Central memory CD8-positive, alpha-beta T cell (primary cell): ENCODE measurements at regions not wholly inside any gene's neighbourhood (a gene's known extent, or its start where the extent isn't known, plus 50 kb on each side); places are given as distances from the start of the nearest gene placed in this dataset.

Experiments
- ATAC-seq: fragments of 150-1000 bp; cut with Tn5 transposase; replicated peaks from 2 replicates; pipeline ENCODE4 v1.10.0; 2022; ENCODE audit warnings: mild to moderate bottlenecking, moderate FRiP score, moderate number of reproducible peaks; ENCODE audit not compliant: poor library complexity, severe bottlenecking; ENCODE audit errors: extremely low read depth
- DNase-seq, 2 donors: peaks; one replicate each; pipeline ENCODE4 v3.0.0; 2021; ENCODE audit warnings: low spot score in 2 of 2
- H3K27ac Mint-ChIP-seq: one replicate; pipeline ENCODE4 v1.8.0; 2022; ENCODE audit warnings: low read depth, mild to moderate bottlenecking, moderate library complexity, mixed read lengths
- H3K27me3 Mint-ChIP-seq: one replicate; pipeline ENCODE4 v1.8.0; 2022; ENCODE audit warnings: mixed read lengths
- H3K36me3 Mint-ChIP-seq: one replicate; pipeline ENCODE4 v1.8.0; 2022; ENCODE audit warnings: mild to moderate bottlenecking, moderate library complexity, mixed read lengths; ENCODE audit not compliant: insufficient read depth
- H3K4me1 Mint-ChIP-seq: one replicate; pipeline ENCODE4 v1.8.0; 2022; ENCODE audit warnings: mixed read lengths
- H3K4me3 Mint-ChIP-seq: one replicate; pipeline ENCODE4 v1.8.0; 2022; ENCODE audit warnings: mild to moderate bottlenecking, moderate library complexity, mixed read lengths
- H3K9me3 Mint-ChIP-seq: one replicate; pipeline ENCODE4 v1.8.0; 2022; ENCODE audit warnings: mixed read lengths

GRCh38 chr3:86578071-86578470 is 412.9 kb downstream of the VGLL3 start:
- ATAC-seq (no peak), DNase-seq (no peak)
- H3K4me3 Mint-ChIP-seq = no peak overlapping the region
- no peak overlapping the region for H3K27ac Mint-ChIP-seq
- no peaks in the 10 kb centered on the region for H3K27me3 Mint-ChIP-seq
- H3K36me3 Mint-ChIP-seq = no peaks in the 10 kb centered on the region
- peaks cover 36% of the 10 kb centered on the region for H3K9me3 Mint-ChIP-seq
- H3K4me1 Mint-ChIP-seq = no peaks in the 10 kb centered on the region

DNA sequence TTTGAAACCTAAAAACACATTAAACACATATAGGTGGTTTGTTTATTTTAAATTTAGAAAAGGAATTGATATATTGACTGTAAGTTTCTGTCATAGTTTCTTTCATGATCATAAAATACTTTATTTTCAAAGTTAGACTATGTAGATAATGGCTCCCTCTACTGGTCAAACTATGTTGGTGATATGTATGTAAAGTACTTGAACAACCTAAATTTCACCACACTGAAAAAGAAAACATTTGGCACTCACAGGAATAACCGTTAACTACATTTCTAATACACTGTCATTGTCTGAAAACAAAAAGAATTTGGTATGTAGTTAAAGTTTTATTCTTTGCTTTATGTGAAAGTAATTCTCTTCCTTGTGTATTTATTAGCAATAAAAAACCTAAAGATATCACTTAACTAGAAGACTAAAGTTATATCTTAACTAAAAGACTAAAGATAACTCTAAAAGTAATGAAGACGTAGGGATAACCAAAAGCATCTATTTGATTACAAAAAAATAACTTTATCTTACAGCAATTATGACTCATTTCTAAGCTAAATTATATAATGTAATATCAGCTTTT is 427.5 kb downstream of the VGLL3 start:
- ATAC-seq = no peak
- H3K4me1 Mint-ChIP-seq = no peaks in the 10 kb centered on the region
- H3K9me3 Mint-ChIP-seq = peaks cover 6% of the 10 kb centered on the region
- no peaks in the 10 kb centered on the region for H3K36me3 Mint-ChIP-seq
- DNase-seq = no peak
- H3K27me3 Mint-ChIP-seq = no peaks in the 10 kb centered on the region
- H3K27ac Mint-ChIP-seq = no peak overlapping the region
- no peak overlapping the region for H3K4me3 Mint-ChIP-seq

- H3K4me1 Mint-ChIP-seq = no peaks in the 10 kb centered on the region
- no peak overlapping the region for H3K4me3 Mint-ChIP-seq
- peaks cover 5% of the 10 kb centered on the region for H3K9me3 Mint-ChIP-seq
- H3K36me3 Mint-ChIP-seq = no peaks in the 10 kb centered on the region
- no peak overlapping the region for H3K27ac Mint-ChIP-seq
- ATAC-seq = no peak
- no peak for DNase-seq
- H3K27me3 Mint-ChIP-seq = no peaks in the 10 kb centered on the region
These were observed 428.9 kb downstream of the VGLL3 start for GRCh38 chr3:86562090-86562489.

DNA sequence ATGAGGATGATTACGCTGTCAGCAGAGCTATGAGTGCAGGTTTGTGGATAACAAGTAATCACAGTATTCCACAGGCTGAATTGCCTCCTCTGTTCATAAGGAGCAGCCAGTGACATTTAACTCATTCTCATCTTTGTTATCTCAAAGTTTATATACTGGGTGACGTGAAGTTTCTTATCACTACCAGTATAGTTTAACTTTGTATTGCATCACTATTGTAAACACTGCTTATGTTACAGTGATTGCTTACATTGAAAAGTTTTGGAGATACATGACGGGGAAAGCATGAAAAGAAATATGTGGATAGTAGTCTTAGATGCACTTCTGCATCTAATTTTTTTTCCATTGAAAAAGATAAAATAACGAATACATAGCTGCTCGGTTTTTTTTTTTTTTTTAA is 429.7 kb downstream of the VGLL3 start:
- DNase-seq (no peak), ATAC-seq (no peak)
- Mint-ChIP-seq H3K4me3 (no peak overlapping the region), H3K4me1 (no peaks in the 10 kb centered on the region), H3K36me3 (no peaks in the 10 kb centered on the region), H3K9me3 (peaks cover 5% of the 10 kb centered on the region), H3K27ac (no peak overlapping the region), H3K27me3 (no peaks in the 10 kb centered on the region)

DNA sequence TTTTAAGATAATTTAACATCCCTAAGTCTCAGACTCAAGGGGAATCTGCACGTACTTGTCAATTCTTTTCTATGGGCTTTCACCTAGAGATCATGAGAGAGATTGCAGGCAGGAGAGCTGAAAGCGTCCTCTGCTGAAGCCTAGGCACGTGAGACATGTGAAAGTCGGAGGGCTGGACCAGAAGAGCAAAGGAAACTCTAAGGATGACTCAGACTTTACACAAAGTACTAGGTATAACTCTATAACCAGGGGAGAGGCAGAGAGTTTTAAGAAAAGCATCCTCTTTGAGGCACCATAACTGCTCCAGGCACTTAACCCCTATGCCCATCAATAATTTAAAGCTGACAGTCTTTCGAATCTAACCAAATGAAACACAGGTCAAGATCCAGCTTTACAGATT is 436.6 kb downstream of the VGLL3 start:
- no peak for ATAC-seq
- Mint-ChIP-seq H3K27ac (no peak overlapping the region), H3K36me3 (no peaks in the 10 kb centered on the region), H3K4me1 (no peaks in the 10 kb centered on the region), H3K4me3 (no peak overlapping the region), H3K9me3 (peaks cover 5% of the 10 kb centered on the region), H3K27me3 (no peaks in the 10 kb centered on the region)
- DNase-seq = no peak

- Mint-ChIP-seq H3K36me3 (no peaks in the 10 kb centered on the region), H3K27me3 (no peaks in the 10 kb centered on the region), H3K4me1 (no peaks in the 10 kb centered on the region), H3K4me3 (no peak overlapping the region), H3K9me3 (peaks cover 8% of the 10 kb centered on the region), H3K27ac (no peak overlapping the region)
- DNase-seq (no peak), ATAC-seq (no peak)
These were observed 443.3 kb downstream of the VGLL3 start for GRCh38 chr3:86547692-86548091.

DNA sequence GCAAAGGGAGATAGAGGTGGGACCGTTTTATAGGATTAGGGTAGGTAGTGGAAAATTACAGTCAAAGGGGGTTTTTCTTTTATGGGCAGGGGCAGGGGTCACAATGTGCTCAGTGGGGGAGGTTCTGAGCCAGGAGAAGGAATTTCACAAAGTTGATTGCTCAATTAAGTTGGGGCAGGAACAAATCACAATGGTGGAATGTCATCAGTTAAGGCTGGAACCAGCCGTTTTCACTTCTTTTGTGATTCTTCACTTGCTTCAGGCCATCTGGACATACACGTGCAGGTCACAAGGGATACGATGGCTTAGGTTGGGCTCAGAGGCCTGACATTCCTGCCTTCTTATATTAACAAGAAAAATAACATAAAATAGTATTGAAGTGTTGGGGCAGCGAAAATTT is 453.8 kb downstream of the VGLL3 start:
- Mint-ChIP-seq H3K36me3 (no peaks in the 10 kb centered on the region), H3K9me3 (peaks cover 13% of the 10 kb centered on the region), H3K27me3 (no peaks in the 10 kb centered on the region), H3K4me1 (no peaks in the 10 kb centered on the region), H3K4me3 (no peak overlapping the region), H3K27ac (no peak overlapping the region)
- no peak for DNase-seq
- no peak for ATAC-seq

DNA sequence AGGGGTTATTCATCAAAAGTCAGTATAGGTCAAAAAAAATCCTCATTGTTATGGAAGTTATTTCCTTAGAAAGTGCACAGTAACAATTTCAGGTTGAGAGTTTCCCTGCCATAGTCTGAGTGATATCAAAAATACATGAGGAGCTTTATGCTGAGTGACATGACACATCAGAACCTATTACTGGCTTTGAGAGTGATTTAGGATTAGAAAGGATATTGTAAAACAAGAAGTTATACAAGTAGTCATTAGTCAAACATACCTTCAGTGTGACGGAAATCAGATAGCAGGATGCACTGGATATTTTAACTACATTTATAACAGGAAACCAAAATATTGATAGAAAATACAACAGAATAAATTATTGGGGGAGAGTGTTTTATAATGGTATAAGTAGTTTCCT is 471.1 kb downstream of the VGLL3 start:
- H3K4me3 Mint-ChIP-seq = no peak overlapping the region
- ATAC-seq (no peak), DNase-seq (no peak)
- no peaks in the 10 kb centered on the region for H3K4me1 Mint-ChIP-seq
- H3K9me3 Mint-ChIP-seq = peaks cover 12% of the 10 kb centered on the region
- no peaks in the 10 kb centered on the region for H3K27me3 Mint-ChIP-seq
- no peak overlapping the region for H3K27ac Mint-ChIP-seq
- no peaks in the 10 kb centered on the region for H3K36me3 Mint-ChIP-seq

DNA sequence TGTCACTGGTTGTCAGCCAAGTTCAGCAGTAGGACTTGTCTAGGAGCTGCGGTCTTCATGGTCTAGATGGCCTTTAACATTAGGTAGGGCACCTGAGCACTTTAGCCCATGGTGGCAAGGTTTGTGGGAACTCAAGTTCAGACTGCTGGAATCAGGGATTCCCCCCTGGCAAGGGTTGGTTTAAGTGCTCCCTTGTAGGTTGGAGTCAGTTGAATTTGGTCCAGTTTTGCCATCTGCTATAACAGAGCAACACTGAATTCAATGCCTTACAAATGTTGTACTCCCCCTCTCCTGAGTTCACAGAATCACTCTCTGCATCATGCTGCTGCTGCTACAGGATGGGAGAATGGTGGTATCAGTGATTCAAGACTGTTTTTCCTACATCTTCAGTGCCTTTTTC is 509.3 kb downstream of the VGLL3 start:
- H3K9me3 Mint-ChIP-seq = peaks cover 25% of the 10 kb centered on the region
- H3K27me3 Mint-ChIP-seq = no peaks in the 10 kb centered on the region
- no peak for ATAC-seq

GRCh38 chr3:86481031-86481430 is 509.9 kb downstream of the VGLL3 start:
- DNase-seq = no peak
- H3K9me3 Mint-ChIP-seq = peaks cover 27% of the 10 kb centered on the region
- no peaks in the 10 kb centered on the region for H3K4me1 Mint-ChIP-seq
- ATAC-seq = no peak
- no peak overlapping the region for H3K27ac Mint-ChIP-seq
- H3K27me3 Mint-ChIP-seq = no peaks in the 10 kb centered on the region
- no peak overlapping the region for H3K4me3 Mint-ChIP-seq
- H3K36me3 Mint-ChIP-seq = no peaks in the 10 kb centered on the region

More for the DNA sequence above, 509.3 kb downstream of the VGLL3 start:
- no peak for DNase-seq
- no peaks in the 10 kb centered on the region for H3K4me1 Mint-ChIP-seq
- no peaks in the 10 kb centered on the region for H3K36me3 Mint-ChIP-seq
- no peak overlapping the region for H3K4me3 Mint-ChIP-seq
- no peak overlapping the region for H3K27ac Mint-ChIP-seq

GRCh38 chr3:86464180-86464579 is 526.8 kb downstream of the VGLL3 start:
- Mint-ChIP-seq H3K27ac (no peak overlapping the region), H3K9me3 (peaks cover 23% of the 10 kb centered on the region), H3K36me3 (no peaks in the 10 kb centered on the region), H3K4me1 (no peaks in the 10 kb centered on the region), H3K27me3 (no peaks in the 10 kb centered on the region), H3K4me3 (no peak overlapping the region)
- ATAC-seq (no peak), DNase-seq (no peak)

GRCh38 chr3:86451749-86452148 is 539.2 kb downstream of the VGLL3 start:
- Mint-ChIP-seq H3K9me3 (peaks cover 22% of the 10 kb centered on the region), H3K27me3 (no peaks in the 10 kb centered on the region), H3K27ac (no peak overlapping the region), H3K4me3 (no peak overlapping the region), H3K4me1 (no peaks in the 10 kb centered on the region), H3K36me3 (no peaks in the 10 kb centered on the region)
- DNase-seq (no peak), ATAC-seq (no peak)

- H3K4me1 Mint-ChIP-seq = no peaks in the 10 kb centered on the region
- no peak for ATAC-seq
These were observed 552.4 kb downstream of the VGLL3 start for GRCh38 chr3:86438544-86438943.

DNA sequence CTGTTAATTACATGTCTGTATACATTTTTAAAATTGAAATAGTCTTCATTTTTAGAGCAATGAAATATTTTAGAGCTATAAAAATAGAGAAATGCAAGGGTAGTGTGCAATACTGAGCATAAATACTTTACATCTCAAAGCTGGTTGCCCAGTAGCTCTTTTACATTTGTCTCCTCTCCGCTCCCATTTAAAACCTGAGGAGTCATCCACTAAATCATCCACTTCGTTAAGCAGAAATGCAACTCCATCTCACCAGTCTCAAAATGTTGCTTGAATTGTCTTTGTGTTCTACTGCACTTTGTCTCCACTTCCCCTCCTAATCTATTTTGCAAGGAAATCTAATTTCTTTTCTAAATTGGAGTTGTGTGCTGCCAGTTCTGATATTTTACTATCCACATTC is 563.6 kb downstream of the VGLL3 start:
- Mint-ChIP-seq H3K27me3 (no peaks in the 10 kb centered on the region), H3K4me1 (no peaks in the 10 kb centered on the region)
- no peak for ATAC-seq

More at GRCh38 chr3:86438544-86438943, 552.4 kb downstream of the VGLL3 start:
- DNase-seq = no peak
- no peaks in the 10 kb centered on the region for H3K27me3 Mint-ChIP-seq
- no peak overlapping the region for H3K4me3 Mint-ChIP-seq
- H3K36me3 Mint-ChIP-seq = no peaks in the 10 kb centered on the region
- no peak overlapping the region for H3K27ac Mint-ChIP-seq
- peaks cover 6% of the 10 kb centered on the region for H3K9me3 Mint-ChIP-seq

More for the DNA sequence above, 563.6 kb downstream of the VGLL3 start:
- Mint-ChIP-seq H3K9me3 (peaks cover 24% of the 10 kb centered on the region), H3K27ac (no peak overlapping the region), H3K4me3 (no peak overlapping the region), H3K36me3 (no peaks in the 10 kb centered on the region)
- DNase-seq = no peak
